Hematopoietic multipotent progenitor cell treated with erythropoietin and hydrocortisone succinate and interleukin-3 and kit ligand, for 8 days (in vitro differentiated cells): ENCODE measurements at regions not wholly inside any gene's neighbourhood (a gene's known extent, or its start where the extent isn't known, plus 50 kb on each side); places are given as distances from the start of the nearest gene placed in this dataset.
A peak's percentile ranks its signal among the peaks of the same experiment; 100 is the strongest.

Experiments used
- DNase-seq: peaks from one replicate; pipeline ENCODE4 v3.0.0-alpha.2; 2015

DNA sequence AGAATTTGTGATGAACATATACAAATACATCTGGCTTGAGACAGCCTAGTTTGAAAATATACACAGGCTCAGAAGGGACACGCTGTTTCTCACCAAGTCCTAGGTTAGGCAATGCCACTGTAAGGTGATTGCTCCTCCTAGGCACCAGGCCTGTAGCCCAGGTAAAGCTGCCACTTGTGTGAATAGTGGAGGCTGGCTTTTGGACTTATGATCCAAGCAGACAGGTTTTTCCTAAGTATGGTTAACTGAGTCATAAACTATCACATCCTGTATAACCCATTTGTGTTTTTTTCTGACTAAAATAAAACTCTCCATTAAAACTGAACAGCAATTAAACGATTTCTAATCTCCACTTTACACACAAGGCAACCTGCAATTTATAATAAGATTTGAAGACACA, 81.0 kb downstream of the SEMA4F start:
- no peak for DNase-seq

DNA sequence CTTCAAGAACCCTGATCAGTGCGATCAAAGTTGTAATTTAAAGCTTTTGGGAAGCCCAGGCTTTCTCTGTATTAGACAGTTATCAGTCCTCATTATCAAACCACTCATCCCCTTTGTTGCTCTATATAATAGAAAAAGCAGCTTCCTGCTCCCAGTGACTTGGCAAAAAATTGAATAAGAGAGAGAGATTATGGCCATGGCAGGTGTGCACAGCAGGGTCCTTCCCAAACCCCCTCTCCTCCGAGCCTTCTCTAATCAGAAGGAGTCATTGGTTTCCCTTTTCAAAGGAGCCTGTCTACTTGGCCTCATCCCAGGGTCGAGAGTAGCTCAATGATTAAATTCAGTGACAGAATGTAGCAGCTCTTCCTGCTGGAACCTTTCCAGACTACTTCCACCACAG, 81.5 kb downstream of the SEMA4F start:
- no peak for DNase-seq

- no peak for DNase-seq
These were observed 82.5 kb downstream of the SEMA4F start for GRCh38 chr2:74736589-74736988.

DNA sequence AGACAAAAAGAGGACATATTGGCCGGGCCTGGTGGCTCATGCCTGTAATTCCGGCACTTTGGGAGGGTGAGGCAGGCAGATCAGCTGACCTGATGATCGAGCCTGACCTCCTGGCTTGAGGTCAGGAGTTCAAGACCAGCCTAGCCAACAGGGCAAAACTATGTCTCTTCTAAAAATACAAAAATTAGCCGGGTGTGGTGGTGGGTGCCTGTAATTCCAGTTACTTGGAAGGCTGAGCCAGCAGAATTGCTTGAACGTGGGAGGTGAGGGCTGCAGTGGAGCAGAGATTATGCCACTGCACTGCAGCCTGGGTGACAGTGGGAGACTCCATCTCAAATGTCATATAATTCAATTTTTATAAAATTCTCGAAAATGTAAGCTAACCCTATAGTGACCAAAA, 84.5 kb downstream of the SEMA4F start:
- no peak for DNase-seq

- DNase-seq = no peak
These were observed 85.1 kb downstream of the SEMA4F start for GRCh38 chr2:74739129-74739528.

GRCh38 chr2:74739733-74740241, 85.7 kb downstream of the SEMA4F start:
- no peak for DNase-seq

GRCh38 chr2:74740395-74740740, 86.3 kb downstream of the SEMA4F start:
- DNase-seq = no peak

GRCh38 chr2:74740741-74741431, 86.8 kb downstream of the SEMA4F start:
- peak; percentile 25 for DNase-seq

GRCh38 chr2:74741629-74742028, 87.6 kb downstream of the SEMA4F start:
- no peak for DNase-seq

GRCh38 chr2:74742471-74742870, 88.4 kb downstream of the SEMA4F start:
- no peak for DNase-seq

DNA sequence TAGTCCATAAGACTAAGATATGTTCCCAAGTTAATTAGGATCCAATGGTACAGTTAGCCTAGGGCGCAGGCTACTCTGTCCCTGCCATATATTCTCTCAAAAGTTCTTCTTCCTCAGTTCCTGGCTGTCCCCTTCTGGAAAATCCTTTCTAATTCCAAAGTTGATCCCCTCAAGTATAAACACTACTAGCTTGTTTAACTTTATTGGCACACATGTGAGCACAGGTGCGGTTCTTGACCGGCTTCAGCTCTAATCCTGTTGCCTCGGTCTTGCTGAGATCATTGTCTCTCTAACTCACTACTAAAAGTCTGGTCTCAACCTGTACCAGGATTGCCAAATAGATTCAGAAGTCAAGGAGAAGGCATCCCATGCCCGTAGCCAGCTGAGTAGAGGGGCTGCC, 89.0 kb downstream of the SEMA4F start:
- DNase-seq = no peak

- DNase-seq = no peak
These were observed 89.7 kb downstream of the SEMA4F start for GRCh38 chr2:74743778-74744177.

- DNase-seq = no peak
These were observed 89.0 kb upstream of the HK2 start for GRCh38 chr2:74744731-74745515.

GRCh38 chr2:74745766-74746165, 88.2 kb upstream of the HK2 start:
- no peak for DNase-seq

- DNase-seq = no peak
These were observed 87.4 kb upstream of the HK2 start for GRCh38 chr2:74746480-74746879.

GRCh38 chr2:74747411-74748080, 86.4 kb upstream of the HK2 start:
- DNase-seq = no peak

DNA sequence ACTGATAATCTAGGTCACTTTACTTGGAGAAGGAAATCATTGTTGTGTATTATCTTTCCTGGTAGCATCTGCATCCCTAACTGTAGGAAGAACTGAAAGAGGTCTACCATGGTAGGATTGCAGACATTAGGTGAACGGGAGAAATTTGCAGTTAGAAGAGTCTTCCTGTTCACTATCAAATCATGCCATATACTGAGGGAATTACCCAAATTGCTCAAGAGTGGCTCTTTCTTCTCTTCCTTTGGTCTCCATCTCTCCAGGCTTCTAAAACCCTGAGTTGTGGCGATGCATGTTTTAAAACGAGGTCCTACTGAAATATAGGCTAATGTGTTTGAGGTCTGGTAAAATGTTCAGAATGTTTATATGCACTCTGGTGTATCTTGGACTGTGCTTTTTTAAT, 85.3 kb upstream of the HK2 start:
- no peak for DNase-seq

DNA sequence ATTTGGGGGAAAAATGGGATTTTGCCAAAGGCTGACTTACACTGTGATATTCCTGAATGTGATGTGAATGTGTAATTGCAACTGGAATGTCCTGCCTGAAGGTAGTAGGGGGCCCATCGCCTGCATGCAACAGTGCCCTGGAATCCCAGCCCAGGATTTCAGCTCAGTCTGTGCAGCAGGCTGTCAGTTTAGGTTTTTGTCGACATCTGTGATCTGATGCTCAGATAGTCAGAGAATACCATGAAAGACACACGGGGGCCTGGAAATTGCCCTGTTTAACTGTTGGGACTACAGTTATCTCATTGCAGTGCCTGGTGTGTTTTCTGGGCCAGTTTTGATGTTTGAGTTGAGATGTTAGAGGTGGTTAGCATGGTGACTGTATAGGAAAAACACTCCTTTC, 84.5 kb upstream of the HK2 start:
- DNase-seq = no peak

- DNase-seq = no peak
These were observed 81.7 kb upstream of the HK2 start for GRCh38 chr2:74751981-74752851.

DNA sequence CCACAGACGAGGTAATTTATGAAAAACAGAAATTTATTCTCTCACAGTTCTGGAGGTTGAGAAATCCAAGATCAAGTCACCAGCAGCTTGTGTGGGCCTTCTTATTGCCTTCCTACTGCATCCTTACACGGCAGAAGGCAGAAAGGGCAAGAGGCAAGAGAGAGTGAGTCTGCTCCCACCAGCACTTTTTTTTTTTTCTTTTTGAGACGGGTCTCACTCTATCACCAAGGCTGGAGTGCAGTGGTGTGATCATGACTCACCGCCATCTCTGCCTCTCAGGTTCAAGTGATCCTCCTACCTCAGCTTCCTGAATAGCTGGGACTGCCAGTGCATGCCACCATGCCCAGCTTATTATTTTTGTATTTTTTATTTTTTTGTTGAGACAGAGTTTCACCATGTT, 78.5 kb upstream of the HK2 start:
- DNase-seq = no peak

- DNase-seq = no peak
These were observed 77.5 kb upstream of the HK2 start for GRCh38 chr2:74756356-74756890.

- DNase-seq = no peak
These were observed 73.9 kb upstream of the HK2 start for GRCh38 chr2:74759986-74760385.
